Vagina (tissue), 2 donors: ENCODE measurements at regions not wholly inside any gene's neighbourhood (a gene's known extent, or its start where the extent isn't known, plus 50 kb on each side); places are given as distances from the start of the nearest gene placed in this dataset.

ENCODE experiments used
- POLR2A ChIP-seq, 2 donors: fragments of 450-650 bp; IDR thresholded peaks; one replicate each; pipeline ENCODE4 v1.6.1; 2017; ENCODE audit warnings: antibody characterized with exemption in 2 of 2, mild to moderate bottlenecking in 2 of 2, moderate library complexity in 2 of 2
- TF ChIP-seq, protein P1 (sequence below), 3 experiments: fragments of 450-650 bp in 2 of 3; fragments of 200-600 bp in 1 of 3; sonication (generic) in 1 of 3; IDR thresholded peaks; one replicate each; pipeline ENCODE4 v1.5.1; 2017 to 2019; ENCODE audit warnings: antibody characterized with exemption in 3 of 3, mild to moderate bottlenecking in 2 of 3, moderate library complexity in 2 of 3

GRCh38 chr2:239473211-239473805 is 72.5 kb upstream of the HDAC4 start:
- TF ChIP-seq, protein P1, sequence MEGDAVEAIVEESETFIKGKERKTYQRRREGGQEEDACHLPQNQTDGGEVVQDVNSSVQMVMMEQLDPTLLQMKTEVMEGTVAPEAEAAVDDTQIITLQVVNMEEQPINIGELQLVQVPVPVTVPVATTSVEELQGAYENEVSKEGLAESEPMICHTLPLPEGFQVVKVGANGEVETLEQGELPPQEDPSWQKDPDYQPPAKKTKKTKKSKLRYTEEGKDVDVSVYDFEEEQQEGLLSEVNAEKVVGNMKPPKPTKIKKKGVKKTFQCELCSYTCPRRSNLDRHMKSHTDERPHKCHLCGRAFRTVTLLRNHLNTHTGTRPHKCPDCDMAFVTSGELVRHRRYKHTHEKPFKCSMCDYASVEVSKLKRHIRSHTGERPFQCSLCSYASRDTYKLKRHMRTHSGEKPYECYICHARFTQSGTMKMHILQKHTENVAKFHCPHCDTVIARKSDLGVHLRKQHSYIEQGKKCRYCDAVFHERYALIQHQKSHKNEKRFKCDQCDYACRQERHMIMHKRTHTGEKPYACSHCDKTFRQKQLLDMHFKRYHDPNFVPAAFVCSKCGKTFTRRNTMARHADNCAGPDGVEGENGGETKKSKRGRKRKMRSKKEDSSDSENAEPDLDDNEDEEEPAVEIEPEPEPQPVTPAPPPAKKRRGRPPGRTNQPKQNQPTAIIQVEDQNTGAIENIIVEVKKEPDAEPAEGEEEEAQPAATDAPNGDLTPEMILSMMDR (IDR thresholded peaks at IDR 0.05) = no peak
- no peak for TF ChIP-seq POLR2A (IDR thresholded peaks at IDR 0.05)
